ENCODE measurements at regions not wholly inside any gene's neighbourhood (a gene's known extent, or its start where the extent isn't known, plus 50 kb on each side); places are given as distances from the start of the nearest gene placed in this dataset.
A peak's percentile ranks its signal among the peaks of the same experiment; 100 is the strongest.

- Histone ChIP-seq H3K4me2 (ENCODE audit: insufficient read depth, low read length) (no peak overlapping the region), H3K36me3 (ENCODE audit: control insufficient read depth, insufficient read depth, low read length) (no peaks in the 10 kb centered on the region), H3K27me3 (ENCODE audit: control insufficient read depth in 2 of 2, insufficient read depth in 2 of 2, low read length in 2 of 2) (peaks cover 3 to 20% of the 10 kb centered on the region in 2 experiments; a peak in 4 of 5 replicates), H3K9me1 (ENCODE audit: control insufficient read depth, insufficient read depth, low read length) (no peaks in the 10 kb centered on the region), H3K79me2 (ENCODE audit: control insufficient read depth, insufficient read depth, low read length) (no peaks in the 10 kb centered on the region), H3K9me3 (replicated peaks; ENCODE audit: control insufficient read depth, insufficient read depth, low read depth, low read length) (no peaks in the 10 kb centered on the region), H3K4me3 (no peak overlapping the region), H4K20me1 (replicated peaks; ENCODE audit: control insufficient read depth, insufficient read depth, low read length) (peaks cover 20% of the 10 kb centered on the region; the same call in 1 of the 2 replicates), H3K4me1 (replicated peaks in 1 of 2; ENCODE audit: control insufficient read depth in 2 of 2, insufficient read depth in 2 of 2, low read length in 2 of 2) (peaks cover 0 to 8% of the 10 kb centered on the region in 2 experiments; a peak in 2 of 5 replicates), H2AFZ (ENCODE audit: low read depth, low read length) (no peak overlapping the region), H3K9ac (ENCODE audit: insufficient read depth in 1 of 2, low read depth in 2 of 2, low read length in 2 of 2) (no peak overlapping the region), H3K27ac (ENCODE audit: extremely low read depth, low read depth, low read length) (no peak overlapping the region)
- TF ChIP-seq GABPB2 (CRISPR knock-in tag; conservative IDR thresholded peaks at IDR 0.05): no peak
- TF ChIP-seq CBX3 (IDR thresholded peaks at IDR 0.05; ENCODE audit: borderline replicate concordance in 1 of 2, low read length in 2 of 2): no peak
- TF ChIP-seq ZNF253 (CRISPR knock-in tag; conservative IDR thresholded peaks at IDR 0.05): no peak
- TF ChIP-seq FOSL1 (tag; conservative IDR thresholded peaks at IDR 0.05): no peak
- no peak for TF ChIP-seq RB1 (IDR thresholded peaks at IDR 0.05; ENCODE audit: low read depth)
- TF ChIP-seq, protein P1, sequence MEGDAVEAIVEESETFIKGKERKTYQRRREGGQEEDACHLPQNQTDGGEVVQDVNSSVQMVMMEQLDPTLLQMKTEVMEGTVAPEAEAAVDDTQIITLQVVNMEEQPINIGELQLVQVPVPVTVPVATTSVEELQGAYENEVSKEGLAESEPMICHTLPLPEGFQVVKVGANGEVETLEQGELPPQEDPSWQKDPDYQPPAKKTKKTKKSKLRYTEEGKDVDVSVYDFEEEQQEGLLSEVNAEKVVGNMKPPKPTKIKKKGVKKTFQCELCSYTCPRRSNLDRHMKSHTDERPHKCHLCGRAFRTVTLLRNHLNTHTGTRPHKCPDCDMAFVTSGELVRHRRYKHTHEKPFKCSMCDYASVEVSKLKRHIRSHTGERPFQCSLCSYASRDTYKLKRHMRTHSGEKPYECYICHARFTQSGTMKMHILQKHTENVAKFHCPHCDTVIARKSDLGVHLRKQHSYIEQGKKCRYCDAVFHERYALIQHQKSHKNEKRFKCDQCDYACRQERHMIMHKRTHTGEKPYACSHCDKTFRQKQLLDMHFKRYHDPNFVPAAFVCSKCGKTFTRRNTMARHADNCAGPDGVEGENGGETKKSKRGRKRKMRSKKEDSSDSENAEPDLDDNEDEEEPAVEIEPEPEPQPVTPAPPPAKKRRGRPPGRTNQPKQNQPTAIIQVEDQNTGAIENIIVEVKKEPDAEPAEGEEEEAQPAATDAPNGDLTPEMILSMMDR (IDR thresholded peaks at IDR 0.05 in 2 of 3, conservative IDR thresholded peaks at IDR 0.05 in 1 of 3; ENCODE audit: insufficient read depth in 2 of 3, low read depth in 1 of 3, low read length in 3 of 3): peak in 2 of 3 experiments; percentile 5 to 39; a peak in 2 of 6 replicates
- TF ChIP-seq SMC3 (conservative IDR thresholded peaks at IDR 0.05; ENCODE audit: insufficient read depth, low read depth, low read length): 0 out of 2 replicates have a peak, but pooled peaks have one; percentile 11
- no peak for TF ChIP-seq NR0B1 (IDR thresholded peaks at IDR 0.05; ENCODE audit: partially characterized antibody)
- no peak for TF ChIP-seq ZNF77 (CRISPR knock-in tag; IDR thresholded peaks at IDR 0.05)
- TF ChIP-seq ZNF75A (CRISPR knock-in tag; IDR thresholded peaks at IDR 0.05): no peak
- TF ChIP-seq ZBTB8A (IDR thresholded peaks at IDR 0.05; ENCODE audit: partially characterized antibody): no peak
- no peak for TF ChIP-seq TAF7 (tag; IDR thresholded peaks at IDR 0.05)
- peak in 1 of 2 experiments; percentile 39; a peak in 2 of 4 replicates for TF ChIP-seq RAD21 (CRISPR knock-in tag; conservative IDR thresholded peaks at IDR 0.05 in 1 of 2, IDR thresholded peaks at IDR 0.05 in 1 of 2)
- TF ChIP-seq NCOA4 (IDR thresholded peaks at IDR 0.05; ENCODE audit: partially characterized antibody): no peak
- TF ChIP-seq ZNF707 (CRISPR knock-in tag; conservative IDR thresholded peaks at IDR 0.05): no peak
- BruUV-seq (replicated peaks): no TSS peak
- DNase-seq (ENCODE audit: extremely low read depth in 1 of 4, low spot score in 3 of 4): no peak
- in situ Hi-C loops (cut with MboI) (no loop called here), intact Hi-C loops (cut with micrococcal nuclease) (no loop called here)
- peak; percentile 58 for ATAC-seq
- ChIA-PET POLR2A (interaction anchor here (0.6 to 1.2 kb wide), 2 partner anchors 9 to 254 kb away, joined by 3 read pairs; no protein-coding TSS in a partner anchor), CTCF (ENCODE audit: low intra/inter-chr PET ratio) (no interaction called here)
- FAIRE-seq: no peak
- WGBS (ENCODE audit: insufficient coverage, low coverage, missing lambda C conversion rate): 16% methylated on average over 4 of the region's 4 CpGs
Observed at GRCh38 chr15:81752974-81753373, 292.8 kb downstream of the MEX3B start.
